ENCODE measurements at regions not wholly inside any gene's neighbourhood (a gene's known extent, or its start where the extent isn't known, plus 50 kb on each side); places are given as distances from the start of the nearest gene placed in this dataset.
A peak's percentile ranks its signal among the peaks of the same experiment; 100 is the strongest.

GRCh38 chr15:92813485-92813884 is 86.6 kb upstream of the CHD2 start:
- no peak for DNase-seq
- Mint-ChIP-seq H3K4me3 (no peak overlapping the region), H3K9me3 (no peaks in the 10 kb centered on the region), H3K27ac (no peak overlapping the region), H3K27me3 (no peaks in the 10 kb centered on the region), H3K36me3 (ENCODE audit: low read depth) (no peaks in the 10 kb centered on the region), H3K4me1 (peaks cover 38% of the 10 kb centered on the region)
- TF ChIP-seq CTCF (IDR thresholded peaks at IDR 0.05): no peak
- ChIA-PET POLR2A (interaction anchor here (1.0 to 7.3 kb wide), 4 partner anchors 9 to 71 kb away, joined by 3 to 599 read pairs (median 6); no protein-coding TSS in a partner anchor), CTCF (no interaction called here)
- ATAC-seq (ENCODE audit: low read depth): no peak
- intact Hi-C loops (cut with micrococcal nuclease): no loop called here

GRCh38 chr15:92817339-92817886 is 82.7 kb upstream of the CHD2 start:
- H3K4me1 Mint-ChIP-seq: peaks cover 43% of the 10 kb centered on the region
- TF ChIP-seq CTCF (IDR thresholded peaks at IDR 0.05): no peak
- peak; percentile 72 for ATAC-seq (ENCODE audit: low read depth)
- H3K27ac Mint-ChIP-seq: peak overlapping the region; percentile 85
- no peaks in the 10 kb centered on the region for H3K27me3 Mint-ChIP-seq
- intact Hi-C loops (cut with micrococcal nuclease): loop anchor here (1.0 kb wide), 1 partner anchor 9 kb away; no protein-coding TSS in a partner anchor
- POLR2A ChIA-PET: interaction anchor here (0.5 to 1.7 kb wide), 22 partner anchors 8 to 100 kb away, joined by 3 to 51 read pairs (median 5); partner anchors contain the start of gene CHD2
- CTCF ChIA-PET: interaction anchor here (1.2 to 1.3 kb wide), 2 partner anchors 8 to 100 kb away, joined by 3 to 7 read pairs; no protein-coding TSS in a partner anchor
- H3K9me3 Mint-ChIP-seq: no peaks in the 10 kb centered on the region
- H3K4me3 Mint-ChIP-seq: peak overlapping the region; percentile 59
- no peaks in the 10 kb centered on the region for H3K36me3 Mint-ChIP-seq (ENCODE audit: low read depth)
- DNase-seq: no peak

- Mint-ChIP-seq H3K27ac (peak overlapping the region; percentile 35), H3K36me3 (ENCODE audit: low read depth) (no peaks in the 10 kb centered on the region), H3K4me1 (peaks cover 52% of the 10 kb centered on the region), H3K27me3 (no peaks in the 10 kb centered on the region), H3K4me3 (peak overlapping the region; percentile 90), H3K9me3 (no peaks in the 10 kb centered on the region)
- CTCF ChIA-PET: interaction anchor here (1.6 kb wide), 1 partner anchor 64 kb away, joined by 6 read pairs; no protein-coding TSS in a partner anchor
- no peak for TF ChIP-seq CTCF (IDR thresholded peaks at IDR 0.05)
- POLR2A ChIA-PET: interaction anchor here (1.0 to 7.6 kb wide), 5 partner anchors 9 to 83 kb away, joined by 3 to 90 read pairs (median 75); partner anchors contain the start of gene CHD2
- ATAC-seq (ENCODE audit: low read depth) (no peak), DNase-seq (no peak)
- intact Hi-C loops (cut with micrococcal nuclease): no loop called here
Measured at GRCh38 chr15:92818651-92819277, 81.4 kb upstream of the CHD2 start.

GRCh38 chr15:92819278-92820235 is 80.6 kb upstream of the CHD2 start:
- CTCF ChIA-PET: interaction anchor here (1.6 kb wide), 1 partner anchor 63 kb away, joined by 6 read pairs; no protein-coding TSS in a partner anchor
- Mint-ChIP-seq H3K36me3 (ENCODE audit: low read depth) (no peaks in the 10 kb centered on the region), H3K4me3 (peak overlapping the region; percentile 90), H3K27me3 (no peaks in the 10 kb centered on the region), H3K4me1 (peaks cover 57% of the 10 kb centered on the region), H3K9me3 (no peaks in the 10 kb centered on the region), H3K27ac (peak overlapping the region; percentile 90)
- intact Hi-C loops (cut with micrococcal nuclease): loop anchor here (1.0 kb wide), 5 partner anchors 10 to 81 kb away; partner anchors contain the start of gene CHD2
- DNase-seq: no peak
- no peak for ATAC-seq (ENCODE audit: low read depth)
- no peak for TF ChIP-seq CTCF (IDR thresholded peaks at IDR 0.05)
- POLR2A ChIA-PET: interaction anchor here (0.7 to 7.6 kb wide), 10 partner anchors 8 to 98 kb away, joined by 3 to 90 read pairs (median 16); partner anchors contain the start of gene CHD2
